OCI-LY3 (cell line): ENCODE measurements at regions not wholly inside any gene's neighbourhood (a gene's known extent, or its start where the extent isn't known, plus 50 kb on each side); places are given as distances from the start of the nearest gene placed in this dataset.

Source experiments
- H2AFZ ChIP-seq: fragments of 200-600, 300-600 bp; shearing (Covaris generic); 2 replicates; pipeline ENCODE4 v1.6.0; 2014; ENCODE audit warnings: antibody characterized with exemption, low read depth, low read length
- H3K27ac ChIP-seq: fragments of 200-600, 300-600 bp; sonication (generic); 2 replicates; pipeline ENCODE4 v1.5.1; 2014; ENCODE audit warnings: mild to moderate bottlenecking, low read length, moderate library complexity, mixed read lengths
- H3K27me3 ChIP-seq: fragments of 200-600, 300-600 bp; sonication (generic); 2 replicates; pipeline ENCODE4 v1.6.1; 2014; ENCODE audit warnings: low read depth, low read length, mixed read lengths
- H3K36me3 ChIP-seq: fragments of 200-600, 300-600 bp; sonication (generic); replicated peaks from 2 replicates; pipeline ENCODE3; 2014; ENCODE audit warnings: low read depth, low read length, mixed read lengths
- H3K4me1 ChIP-seq: fragments of 300-600, 200-600 bp; sonication (generic); 2 replicates; pipeline ENCODE4 v1.6.1; 2014; ENCODE audit warnings: low read length, mixed read lengths
- H3K4me2 ChIP-seq: fragments of 200-600, 300-600 bp; sonication (generic); 2 replicates; pipeline ENCODE4 v1.6.1; 2014; ENCODE audit warnings: low read length, mixed read lengths
- H3K4me3 ChIP-seq: fragments of 300-600, 200-600 bp; sonication (generic); 2 replicates; pipeline ENCODE4 v1.5.1; 2014; ENCODE audit warnings: antibody characterized with exemption, mild to moderate bottlenecking, low read length, moderate library complexity
- H3K79me2 ChIP-seq: fragments of 300-600, 200-600 bp; shearing (Covaris generic); 2 replicates; pipeline ENCODE4 v1.6.1; 2014; ENCODE audit warnings: mild to moderate bottlenecking, low read length, mixed read lengths
- H3K9ac ChIP-seq: fragments of 300-600, 200-600 bp; shearing (Covaris generic); 2 replicates; pipeline ENCODE4 v1.6.0; 2014; ENCODE audit warnings: mild to moderate bottlenecking, low read length, moderate library complexity
- H3K9me3 ChIP-seq: fragments of 200-600, 300-600 bp; shearing (Covaris generic); 2 replicates; pipeline ENCODE4 v1.6.1; 2014; ENCODE audit warnings: low read length, mixed read lengths; ENCODE audit not compliant: insufficient read depth
- H4K20me1 ChIP-seq: fragments of 200-600, 300-600 bp; sonication (generic); 2 replicates; pipeline ENCODE4 v1.6.1; 2016; ENCODE audit warnings: low read length, mixed read lengths; ENCODE audit not compliant: insufficient read depth
- EZH2phosphoT487 ChIP-seq: fragments of 200-600 bp; shearing (Covaris generic); IDR thresholded peaks from 2 replicates; pipeline ENCODE4 v1.6.1; 2018; ENCODE audit warnings: antibody characterized with exemption, mixed run types, low read depth
- TF ChIP-seq, protein P1 (sequence below): fragments of 200-600, 300-600 bp; sonication (generic); IDR thresholded peaks from 2 replicates; pipeline ENCODE4 v1.5.1; 2014; ENCODE audit warnings: antibody characterized with exemption, low read length, low read depth

DNA sequence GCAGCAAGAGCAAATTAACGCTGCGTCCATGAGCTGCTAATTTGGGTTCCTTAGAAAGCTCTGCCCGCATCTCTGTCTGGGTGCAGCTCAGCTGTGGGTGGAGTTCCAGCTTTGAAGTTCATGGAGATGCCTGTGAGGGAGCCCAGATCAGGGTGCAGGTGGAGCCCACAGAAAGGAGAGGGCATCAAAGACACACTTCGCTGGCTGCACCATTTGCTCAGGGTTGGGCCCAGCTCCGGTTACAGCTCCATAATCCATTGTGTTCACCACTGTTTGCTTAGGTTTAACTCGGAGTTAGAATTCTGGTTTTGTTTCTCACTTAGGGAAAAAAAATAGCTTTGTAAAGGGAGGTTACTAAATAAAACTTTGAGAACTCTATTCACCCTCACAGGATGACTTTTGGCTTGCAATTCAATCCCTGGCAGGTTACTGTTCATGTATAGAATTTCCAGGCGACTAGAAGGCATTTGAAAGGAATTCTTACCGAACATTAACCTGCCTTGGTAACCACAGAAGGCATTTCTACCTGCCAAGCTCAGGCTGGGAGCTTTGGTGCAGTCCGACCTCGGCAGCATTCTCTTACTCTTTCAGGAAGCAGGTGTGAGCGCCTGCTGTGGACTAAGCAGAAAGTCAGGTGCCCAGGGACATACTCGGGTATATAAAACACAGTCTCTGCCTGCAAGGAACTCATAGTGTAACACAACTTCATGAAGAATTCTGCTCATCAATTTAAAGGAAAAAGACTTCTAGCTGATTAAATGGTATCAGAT lies 179.5 kb upstream of the RNF32 start:
- no peak overlapping the region for H3K9ac ChIP-seq

DNA sequence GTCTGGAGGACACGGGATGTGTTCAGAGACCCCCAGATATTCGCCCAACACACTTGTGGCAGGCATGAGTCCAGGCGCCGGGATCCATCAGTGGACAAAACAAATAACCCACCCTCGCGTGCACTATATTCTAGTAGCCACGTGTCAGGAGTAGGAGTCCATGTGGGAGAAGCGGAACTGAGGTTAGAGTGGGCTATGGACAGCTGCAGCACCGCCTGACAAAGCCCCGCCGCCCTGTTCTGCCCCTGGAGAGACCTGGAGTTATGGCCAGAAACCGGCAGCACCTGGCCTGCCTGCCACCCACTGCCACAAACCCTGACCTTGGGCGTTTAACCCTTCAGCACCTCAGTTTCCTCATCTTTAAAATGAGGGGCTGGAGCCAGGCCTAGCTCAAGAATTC lies 181.0 kb upstream of the RNF32 start:
- no peaks in the 10 kb centered on the region for H3K79me2 ChIP-seq
- H3K36me3 ChIP-seq = no peaks in the 10 kb centered on the region
- H3K9ac ChIP-seq = no peak overlapping the region
- H3K4me1 ChIP-seq = no peaks in the 10 kb centered on the region
- no peak overlapping the region for H3K27ac ChIP-seq
- H3K9me3 ChIP-seq = no peaks in the 10 kb centered on the region
- no peak for TF ChIP-seq EZH2phosphoT487
- TF ChIP-seq, protein P1, sequence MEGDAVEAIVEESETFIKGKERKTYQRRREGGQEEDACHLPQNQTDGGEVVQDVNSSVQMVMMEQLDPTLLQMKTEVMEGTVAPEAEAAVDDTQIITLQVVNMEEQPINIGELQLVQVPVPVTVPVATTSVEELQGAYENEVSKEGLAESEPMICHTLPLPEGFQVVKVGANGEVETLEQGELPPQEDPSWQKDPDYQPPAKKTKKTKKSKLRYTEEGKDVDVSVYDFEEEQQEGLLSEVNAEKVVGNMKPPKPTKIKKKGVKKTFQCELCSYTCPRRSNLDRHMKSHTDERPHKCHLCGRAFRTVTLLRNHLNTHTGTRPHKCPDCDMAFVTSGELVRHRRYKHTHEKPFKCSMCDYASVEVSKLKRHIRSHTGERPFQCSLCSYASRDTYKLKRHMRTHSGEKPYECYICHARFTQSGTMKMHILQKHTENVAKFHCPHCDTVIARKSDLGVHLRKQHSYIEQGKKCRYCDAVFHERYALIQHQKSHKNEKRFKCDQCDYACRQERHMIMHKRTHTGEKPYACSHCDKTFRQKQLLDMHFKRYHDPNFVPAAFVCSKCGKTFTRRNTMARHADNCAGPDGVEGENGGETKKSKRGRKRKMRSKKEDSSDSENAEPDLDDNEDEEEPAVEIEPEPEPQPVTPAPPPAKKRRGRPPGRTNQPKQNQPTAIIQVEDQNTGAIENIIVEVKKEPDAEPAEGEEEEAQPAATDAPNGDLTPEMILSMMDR = no peak
- no peak overlapping the region for H3K4me3 ChIP-seq
- no peaks in the 10 kb centered on the region for H4K20me1 ChIP-seq
- no peak overlapping the region for H3K4me2 ChIP-seq
- peaks cover 25% of the 10 kb centered on the region for H3K27me3 ChIP-seq
- H2AFZ ChIP-seq = no peak overlapping the region

More for the DNA sequence above, 179.5 kb upstream of the RNF32 start:
- H3K4me2 ChIP-seq = no peak overlapping the region
- H3K4me1 ChIP-seq = no peaks in the 10 kb centered on the region
- no peak overlapping the region for H3K27ac ChIP-seq
- TF ChIP-seq EZH2phosphoT487 = no peak
- TF ChIP-seq, protein P1 = no peak
- no peaks in the 10 kb centered on the region for H3K9me3 ChIP-seq
- H2AFZ ChIP-seq = no peak overlapping the region
- H3K4me3 ChIP-seq = no peak overlapping the region
- no peaks in the 10 kb centered on the region for H3K36me3 ChIP-seq
- peaks cover 20% of the 10 kb centered on the region for H3K27me3 ChIP-seq
- no peaks in the 10 kb centered on the region for H4K20me1 ChIP-seq
- H3K79me2 ChIP-seq = no peaks in the 10 kb centered on the region

DNA sequence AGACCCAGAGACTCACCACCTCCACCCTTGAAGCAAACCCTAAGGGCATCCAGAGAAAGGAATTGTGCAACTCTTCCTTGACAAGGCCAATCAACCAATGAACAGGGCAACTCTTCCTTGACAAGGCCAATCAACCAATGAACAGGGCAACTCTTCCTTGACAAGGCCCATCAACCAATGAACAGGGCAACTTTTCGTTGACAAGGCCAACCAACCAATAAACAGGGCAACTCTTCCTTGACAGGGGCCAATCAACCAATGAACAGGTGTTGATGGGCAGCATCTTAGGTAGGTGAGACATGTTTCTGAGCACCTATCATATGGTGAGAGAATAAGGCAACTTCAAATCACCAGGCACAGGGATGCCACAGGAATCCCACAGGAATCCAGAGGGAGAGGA lies 181.5 kb upstream of the RNF32 start:
- Histone ChIP-seq H3K9me3 (no peaks in the 10 kb centered on the region), H3K4me2 (no peak overlapping the region), H3K79me2 (no peaks in the 10 kb centered on the region), H2AFZ (no peak overlapping the region), H3K27ac (no peak overlapping the region), H3K9ac (no peak overlapping the region), H3K4me1 (no peaks in the 10 kb centered on the region), H4K20me1 (no peaks in the 10 kb centered on the region), H3K4me3 (no peak overlapping the region), H3K36me3 (no peaks in the 10 kb centered on the region), H3K27me3 (peaks cover 25% of the 10 kb centered on the region)
- TF ChIP-seq, protein P1 = no peak
- TF ChIP-seq EZH2phosphoT487 = no peak

DNA sequence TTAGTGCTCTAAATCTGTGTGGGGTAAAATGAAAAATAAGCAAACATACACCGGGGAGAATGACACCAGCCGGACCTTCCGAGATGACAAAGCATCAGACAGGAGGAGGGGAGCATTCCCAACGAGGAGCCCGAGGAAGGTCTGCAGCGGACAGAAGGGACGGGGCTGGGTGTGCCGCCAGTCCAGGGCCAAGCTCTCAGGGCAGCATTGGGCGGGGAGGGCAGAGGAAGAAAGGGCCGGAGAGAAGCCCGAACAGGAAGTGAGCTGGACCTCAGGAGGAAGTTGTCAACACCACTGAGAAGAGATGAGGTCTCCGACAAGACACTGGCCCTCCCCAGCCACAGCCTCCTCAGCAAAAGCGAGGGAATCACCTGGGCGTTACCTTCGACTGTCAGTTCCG lies 182.6 kb upstream of the RNF32 start:
- Histone ChIP-seq H2AFZ (no peak overlapping the region), H3K4me2 (no peak overlapping the region), H3K9me3 (no peaks in the 10 kb centered on the region), H3K9ac (no peak overlapping the region), H3K79me2 (no peaks in the 10 kb centered on the region), H3K27me3 (peaks cover 35% of the 10 kb centered on the region), H3K36me3 (no peaks in the 10 kb centered on the region), H4K20me1 (no peaks in the 10 kb centered on the region), H3K4me1 (no peaks in the 10 kb centered on the region), H3K27ac (no peak overlapping the region), H3K4me3 (no peak overlapping the region)
- TF ChIP-seq, protein P1 = no peak
- TF ChIP-seq EZH2phosphoT487 = no peak
